AG09319 (cell line): ENCODE measurements at regions not wholly inside any gene's neighbourhood (a gene's known extent, or its start where the extent isn't known, plus 50 kb on each side); places are given as distances from the start of the nearest gene placed in this dataset.

Experiments used
- DNase-seq: peaks from one replicate; pipeline ENCODE4 v3.0.0-alpha.2; 2010; ENCODE audit warnings: low read depth; ENCODE audit errors: extremely low read depth
- CTCF ChIP-seq: IDR thresholded peaks from 2 replicates; pipeline ENCODE4 v1.5.1; 2011; ENCODE audit warnings: low read depth, mild to moderate bottlenecking, inconsistent platforms, low read length, moderate library complexity

GRCh38 chr6:48891308-48891707, 571.7 kb downstream of the MMUT start:
- no peak for DNase-seq
- TF ChIP-seq CTCF = no peak

GRCh38 chr6:48889429-48889828, 573.6 kb downstream of the MMUT start:
- DNase-seq = no peak
- no peak for TF ChIP-seq CTCF

GRCh38 chr6:48883116-48883515, 579.9 kb downstream of the MMUT start:
- no peak for DNase-seq

GRCh38 chr6:48881551-48881950, 581.5 kb downstream of the MMUT start:
- no peak for TF ChIP-seq CTCF
- DNase-seq = no peak

More at GRCh38 chr6:48883116-48883515, 579.9 kb downstream of the MMUT start:
- no peak for TF ChIP-seq CTCF

- TF ChIP-seq CTCF = no peak
- no peak for DNase-seq
Measured at GRCh38 chr6:48869595-48869994, 593.5 kb downstream of the MMUT start.

GRCh38 chr6:48866682-48867081, 596.4 kb downstream of the MMUT start:
- no peak for TF ChIP-seq CTCF
- DNase-seq = no peak

- no peak for TF ChIP-seq CTCF
- DNase-seq = no peak
Measured at GRCh38 chr6:48860175-48860574, 602.9 kb downstream of the MMUT start.
